HepG2 (cell line): ENCODE measurements at regions not wholly inside any gene's neighbourhood (a gene's known extent, or its start where the extent isn't known, plus 50 kb on each side); places are given as distances from the start of the nearest gene placed in this dataset.

Source experiments
- ATAC-seq: fragments of 200-7000 bp; cut with Tn5 transposase; 3 replicates; pipeline ENCODE4 v1.9.1; 2020; ENCODE audit warnings: mild to moderate bottlenecking, moderate library complexity
- BruUV-seq: library from RNA; stranded (reverse); fragments of 400-500 nt; replicated peaks from 2 replicates; lab custom pipeline; 2021; lab: Mats Ljungman, UMichigan
- CTCF ChIA-PET: fragments of 300-600 bp; formaldehyde crosslinking; extraction: SDS; loops from one replicate; lab custom pipeline; 2021; ENCODE audit warnings: low total read pairs, inconsistent platforms, low intra/inter-chr PET ratio; lab: Yijun Ruan, JAX
- POLR2A ChIA-PET: fragments of 350-600 bp; sonication (Branson Sonifier 250); formaldehyde crosslinking; loops from one replicate; lab custom pipeline; 2020; ENCODE audit warnings: antibody characterized with exemption, inconsistent platforms; lab: Yijun Ruan, JAX
- DNase-seq: peaks from one replicate; pipeline ENCODE4 v3.0.0-alpha.2; 2015; ENCODE audit warnings: low spot score
- FAIRE-seq: peaks from 3 replicates; lab custom pipeline; 2011; peaks lifted over from hg19 to GRCh38; lab: Jason Lieb, UNC
- H2AFZ ChIP-seq: one replicate; pipeline ENCODE4 v1.6.1; 2011; ENCODE audit warnings: low read length, inconsistent platforms
- H3K27ac ChIP-seq: fragments of 300-600 bp; 3 replicates; pipeline ENCODE4 v1.8.0; 2011; ENCODE audit warnings: mixed run types, mild to moderate bottlenecking, mixed read lengths, low read length, inconsistent platforms; ENCODE audit not compliant: insufficient read depth; ENCODE audit errors: extremely low read length
- H3K27me3 ChIP-seq, 2 experiments: fragments of 200-600 bp in 1 of 2; 2 replicates in 1 of 2; 3 replicates in 1 of 2; pipeline versions ENCODE4 v1.6.0 to v1.8.0; 2011; ENCODE audit warnings: low read length in 2 of 2, mild to moderate bottlenecking in 2 of 2, moderate library complexity in 2 of 2, inconsistent platforms in 1 of 2; ENCODE audit not compliant: insufficient read depth in 2 of 2, control insufficient read depth in 1 of 2
- H3K36me3 ChIP-seq, 2 experiments: fragments of 200-600 bp in 1 of 2; replicated peaks in 1 of 2; 2 replicates in 1 of 2; 3 replicates in 1 of 2; pipeline versions ENCODE4 v1.5.1 to v1.8.0; 2011; ENCODE audit warnings: low read length in 2 of 2, inconsistent platforms in 1 of 2; ENCODE audit not compliant: insufficient read depth in 2 of 2, control insufficient read depth in 1 of 2
- H3K4me1 ChIP-seq: 2 replicates; pipeline ENCODE4 v1.5.1; 2012; ENCODE audit warnings: low read length, inconsistent platforms; ENCODE audit not compliant: insufficient read depth
- H3K4me2 ChIP-seq: 2 replicates; pipeline ENCODE4 v1.6.0; 2011; ENCODE audit warnings: low read depth, low read length, inconsistent platforms
- H3K4me3 ChIP-seq, 3 experiments: fragments of 200-600 bp in 1 of 3; sonication (generic), shearing (Covaris generic) in 1 of 3; replicated peaks in 1 of 3; 2 replicates each; pipeline ENCODE4 v1.5.1; 2011 to 2016; ENCODE audit warnings: low read length in 3 of 3, inconsistent platforms in 2 of 3, low read depth in 2 of 3, mild to moderate bottlenecking in 2 of 3, control low read depth in 1 of 3, mixed read lengths in 1 of 3; ENCODE audit not compliant: insufficient read depth in 1 of 3
- H3K79me2 ChIP-seq: one replicate; pipeline ENCODE4 v1.6.1; 2011; ENCODE audit warnings: low read length, inconsistent platforms; ENCODE audit not compliant: insufficient read depth
- H3K9ac ChIP-seq: 2 replicates; pipeline ENCODE4 v1.6.0; 2011; ENCODE audit warnings: mild to moderate bottlenecking, low read depth, low read length, inconsistent platforms; ENCODE audit not compliant: insufficient read depth
- H3K9me3 ChIP-seq: 2 replicates; pipeline ENCODE4 v1.5.1; 2012; ENCODE audit warnings: mild to moderate bottlenecking, low read length
- H4K20me1 ChIP-seq: 2 replicates; pipeline ENCODE4 v1.6.0; 2011; ENCODE audit warnings: inconsistent platforms, mild to moderate bottlenecking, low read length, moderate library complexity; ENCODE audit not compliant: insufficient read depth
- AKNA ChIP-seq: sonication (generic); formaldehyde crosslinking; IDR thresholded peaks from 2 replicates; pipeline ENCODE4 v1.4.0; 2020; ENCODE audit warnings: missing genetic modification reagents, borderline replicate concordance
- ISX ChIP-seq: sonication (generic); formaldehyde crosslinking; conservative IDR thresholded peaks from 2 replicates; pipeline ENCODE4 v1.5.0; 2020; ENCODE audit warnings: missing genetic modification reagents
- MAFK ChIP-seq, 2 experiments: IDR thresholded peaks in 1 of 2; conservative IDR thresholded peaks in 1 of 2; 2 replicates each; pipeline ENCODE4 v1.6.1; 2011; ENCODE audit warnings: improper control_type of control experiment in 2 of 2, low read length in 2 of 2
- RFXAP ChIP-seq: sonication (generic); formaldehyde crosslinking; IDR thresholded peaks from 2 replicates; pipeline ENCODE4 v1.4.0; 2020; ENCODE audit warnings: missing genetic modification reagents, borderline replicate concordance
- SP4 ChIP-seq: sonication (generic); formaldehyde crosslinking; IDR thresholded peaks from 2 replicates; pipeline ENCODE4 v1.8.1; 2023; ENCODE audit warnings: mild to moderate bottlenecking, missing genetic modification reagents
- WGBS: methylation state at CpG from one replicate; pipeline ENCODE4 v1.1.6; 2017; ENCODE audit warnings: low lambda C conversion rate; 5-methylcytosine and 5-hydroxymethylcytosine counted together
- in situ Hi-C: cut with HindIII; loops from 2 replicates; pipeline ENCODE4 v1.10.0; 2017; ENCODE audit warnings: low pct_unique_long_range_greater_than_20kb; ENCODE audit not compliant: extremely low pct_ligation_motif_present
- intact Hi-C: fragments of 100-400 bp; cut with micrococcal nuclease; formaldehyde crosslinking; loops from one replicate; pipeline ENCODE4 v1.10.0; 2022; ENCODE audit not compliant: unreplicated experiment

DNA sequence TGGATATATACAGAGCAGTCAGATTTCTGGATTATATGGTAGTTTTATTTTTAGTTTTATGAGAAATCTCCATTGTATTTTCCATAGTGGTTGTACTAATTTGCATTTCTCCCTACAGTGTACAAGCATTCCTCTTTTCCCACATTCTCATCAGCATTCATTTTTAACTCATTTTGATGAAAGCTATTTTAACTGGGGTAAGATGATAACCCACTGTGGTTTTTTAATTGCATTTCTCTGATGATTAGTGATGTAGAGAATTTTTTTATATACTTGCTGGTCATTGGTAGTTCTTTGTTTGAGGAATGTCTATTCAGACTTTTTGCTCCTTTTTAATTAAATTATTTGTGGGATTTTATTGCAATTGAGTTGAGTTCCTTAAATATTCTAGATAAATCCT is 903.6 kb downstream of the DIPK2A start:
- H3K79me2 ChIP-seq, result no peaks in the 10 kb centered on the region
- H3K27ac ChIP-seq, result no peak overlapping the region
- no peaks in the 10 kb centered on the region for H3K36me3 ChIP-seq
- no peak overlapping the region for H2AFZ ChIP-seq
- H3K27me3 ChIP-seq, result no peaks in the 10 kb centered on the region
- H3K4me2 ChIP-seq, result no peak overlapping the region
- H3K9me3 ChIP-seq, result no peaks in the 10 kb centered on the region
- FAIRE-seq (no peak), ATAC-seq (no peak), DNase-seq (no peak)
- H3K4me1 ChIP-seq, result no peaks in the 10 kb centered on the region
- H3K9ac ChIP-seq, result no peak overlapping the region
- no peak overlapping the region for H3K4me3 ChIP-seq
- TF ChIP-seq AKNA (CRISPR knock-in tag) (no peak), RFXAP (CRISPR knock-in tag) (no peak), SP4 (CRISPR knock-in tag) (no peak)
- ChIA-PET CTCF (no interaction called here), POLR2A (no interaction called here)
- in situ Hi-C loops (no loop called here), intact Hi-C loops (no loop called here)
- BruUV-seq, result no TSS peak
- H4K20me1 ChIP-seq, result no peaks in the 10 kb centered on the region

DNA sequence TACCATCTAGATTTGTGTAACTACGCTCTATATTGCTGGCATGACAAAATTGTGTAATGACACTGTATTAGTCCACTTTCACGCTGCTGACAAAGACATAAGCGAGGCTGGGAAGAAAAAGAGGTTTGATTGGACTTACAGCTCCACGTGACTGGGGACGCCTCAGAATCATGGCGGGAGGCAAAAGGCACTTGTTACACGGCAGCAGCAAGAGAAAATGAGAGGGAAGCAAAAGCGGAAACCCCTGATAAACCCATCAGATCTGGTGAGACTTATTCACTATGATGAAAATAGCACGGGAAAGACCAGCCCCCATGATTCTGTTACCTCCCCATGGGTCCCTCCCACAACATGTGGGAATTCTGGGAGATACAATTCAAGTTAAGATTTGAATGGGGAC is 905.7 kb downstream of the DIPK2A start:
- 29% methylated on average over 9 of the region's 9 CpGs for WGBS
- H3K27ac ChIP-seq, result no peak overlapping the region
- no peak overlapping the region for H2AFZ ChIP-seq
- BruUV-seq, result no TSS peak
- H3K4me2 ChIP-seq, result no peak overlapping the region
- H3K4me1 ChIP-seq, result no peaks in the 10 kb centered on the region
- H3K79me2 ChIP-seq, result no peaks in the 10 kb centered on the region
- no peaks in the 10 kb centered on the region for H3K36me3 ChIP-seq
- in situ Hi-C loops, result no loop called here
- CTCF ChIA-PET, result no interaction called here
- TF ChIP-seq ISX, result no peak
- TF ChIP-seq MAFK (conservative IDR thresholded peaks at IDR 0.05 in 1 of 2, IDR thresholded peaks at IDR 0.05 in 1 of 2; ENCODE audit: low read length in 2 of 2), result peak; percentile 12 to 18; a peak in 1 of 4 replicates
- H3K4me3 ChIP-seq, result no peak overlapping the region
- FAIRE-seq, result no peak
- DNase-seq, result no peak
- intact Hi-C loops, result no loop called here
- H3K9me3 ChIP-seq, result no peaks in the 10 kb centered on the region
- H3K9ac ChIP-seq, result no peak overlapping the region
- no peak for ATAC-seq
- H4K20me1 ChIP-seq, result no peaks in the 10 kb centered on the region
- POLR2A ChIA-PET, result no interaction called here
- H3K27me3 ChIP-seq, result no peaks in the 10 kb centered on the region
